HFF-Myc (cell line): ENCODE measurements at regions not wholly inside any gene's neighbourhood (a gene's known extent, or its start where the extent isn't known, plus 50 kb on each side); places are given as distances from the start of the nearest gene placed in this dataset.

ENCODE experiments used
- DNase-seq: peaks from one replicate; pipeline ENCODE4 v3.0.0-alpha.2; 2011; ENCODE audit warnings: low read depth; ENCODE audit errors: extremely low read depth
- H3K4me3 ChIP-seq: replicated peaks from 2 replicates; pipeline ENCODE4 v1.5.1; 2011; ENCODE audit warnings: low read depth, mild to moderate bottlenecking, control low read depth, low read length
- CTCF ChIP-seq: IDR thresholded peaks from 2 replicates; pipeline ENCODE4 v1.5.1; 2012; ENCODE audit warnings: mild to moderate bottlenecking, low read depth, low read length, control low read depth; ENCODE audit errors: missing control alignments

DNA sequence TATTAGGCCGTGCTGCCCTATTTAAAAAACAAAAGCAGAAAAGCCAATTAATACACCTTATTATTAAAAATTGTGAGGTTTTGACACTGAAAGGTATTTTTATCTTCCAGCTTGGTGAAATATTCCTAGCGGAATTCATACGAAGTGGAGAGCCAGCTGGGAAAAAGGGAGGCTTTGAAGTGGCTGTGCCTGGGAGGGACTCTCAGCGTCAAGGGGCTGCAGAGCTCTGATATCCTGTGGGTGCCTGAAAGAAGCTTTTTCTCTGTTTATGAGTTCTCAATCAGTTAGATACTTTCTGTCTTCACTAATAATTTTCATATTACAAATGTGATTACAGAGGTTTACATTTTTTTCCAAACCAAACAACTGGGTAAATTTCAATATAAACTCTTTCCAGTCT is 140.2 kb upstream of the MIR17HG start:
- no peak overlapping the region for H3K4me3 ChIP-seq
- TF ChIP-seq CTCF, result no peak
- DNase-seq, result no peak

GRCh38 chr13:91211510-91211909 is 136.0 kb upstream of the MIR17HG start:
- TF ChIP-seq CTCF, result no peak
- no peak for DNase-seq
- H3K4me3 ChIP-seq, result no peak overlapping the region

GRCh38 chr13:91212231-91212630 is 135.3 kb upstream of the MIR17HG start:
- DNase-seq, result no peak
- H3K4me3 ChIP-seq, result no peak overlapping the region
- no peak for TF ChIP-seq CTCF

- TF ChIP-seq CTCF, result no peak
- no peak for DNase-seq
- no peak overlapping the region for H3K4me3 ChIP-seq
These were observed 133.5 kb upstream of the MIR17HG start for GRCh38 chr13:91214031-91214430.

GRCh38 chr13:91216928-91217700 is 130.4 kb upstream of the MIR17HG start:
- DNase-seq, result no peak
- TF ChIP-seq CTCF, result no peak
- H3K4me3 ChIP-seq, result no peak overlapping the region

DNA sequence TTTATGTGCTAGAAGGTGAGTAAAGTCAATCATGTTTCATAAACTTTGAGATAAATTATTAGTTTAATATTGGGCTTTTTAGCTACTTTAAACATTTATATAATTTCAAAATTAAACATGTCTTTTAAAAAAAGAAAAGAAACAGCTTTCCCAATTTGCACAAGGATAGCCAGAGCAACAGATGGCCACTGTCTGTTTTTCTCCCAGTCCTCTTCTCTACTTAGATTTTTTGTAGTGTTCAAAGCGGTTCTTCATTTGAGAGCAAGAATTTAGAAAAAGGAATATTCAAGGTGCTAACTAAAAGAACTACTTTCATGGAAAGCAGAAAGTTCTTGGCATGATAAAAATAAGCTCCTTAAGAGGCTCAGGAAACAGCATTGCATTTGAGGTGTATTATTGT is 128.3 kb upstream of the MIR17HG start:
- no peak for DNase-seq
- no peak overlapping the region for H3K4me3 ChIP-seq
- no peak for TF ChIP-seq CTCF

DNA sequence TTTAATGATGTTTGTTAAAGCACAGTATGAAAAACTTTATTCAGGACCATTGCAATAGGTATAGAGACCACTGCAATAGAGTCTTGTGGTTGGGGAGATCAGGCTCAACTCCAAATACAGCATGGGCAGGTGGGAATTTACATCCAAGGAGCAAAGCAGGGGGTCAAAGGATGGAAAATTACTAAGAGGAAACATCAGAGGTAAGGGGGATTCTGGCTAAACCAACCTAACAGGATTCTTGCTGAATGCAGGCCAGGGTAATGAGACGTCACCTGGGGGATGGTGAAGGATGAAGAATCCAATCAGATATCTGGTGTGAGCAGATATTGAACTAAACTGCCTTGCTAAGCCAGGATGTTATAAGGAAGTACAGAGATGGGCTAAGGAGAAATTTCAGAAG is 126.6 kb upstream of the MIR17HG start:
- no peak for TF ChIP-seq CTCF
- no peak overlapping the region for H3K4me3 ChIP-seq
- no peak for DNase-seq
